GM12873 (cell line): ENCODE measurements at regions not wholly inside any gene's neighbourhood (a gene's known extent, or its start where the extent isn't known, plus 50 kb on each side); places are given as distances from the start of the nearest gene placed in this dataset.

ENCODE experiments used
- TF ChIP-seq, protein P1 (sequence below): IDR thresholded peaks from 2 replicates; pipeline ENCODE4 v1.5.1; 2012; ENCODE audit warnings: low read depth, mild to moderate bottlenecking, moderate library complexity, low read length, control low read depth; ENCODE audit not compliant: insufficient read depth; ENCODE audit errors: missing control alignments

DNA sequence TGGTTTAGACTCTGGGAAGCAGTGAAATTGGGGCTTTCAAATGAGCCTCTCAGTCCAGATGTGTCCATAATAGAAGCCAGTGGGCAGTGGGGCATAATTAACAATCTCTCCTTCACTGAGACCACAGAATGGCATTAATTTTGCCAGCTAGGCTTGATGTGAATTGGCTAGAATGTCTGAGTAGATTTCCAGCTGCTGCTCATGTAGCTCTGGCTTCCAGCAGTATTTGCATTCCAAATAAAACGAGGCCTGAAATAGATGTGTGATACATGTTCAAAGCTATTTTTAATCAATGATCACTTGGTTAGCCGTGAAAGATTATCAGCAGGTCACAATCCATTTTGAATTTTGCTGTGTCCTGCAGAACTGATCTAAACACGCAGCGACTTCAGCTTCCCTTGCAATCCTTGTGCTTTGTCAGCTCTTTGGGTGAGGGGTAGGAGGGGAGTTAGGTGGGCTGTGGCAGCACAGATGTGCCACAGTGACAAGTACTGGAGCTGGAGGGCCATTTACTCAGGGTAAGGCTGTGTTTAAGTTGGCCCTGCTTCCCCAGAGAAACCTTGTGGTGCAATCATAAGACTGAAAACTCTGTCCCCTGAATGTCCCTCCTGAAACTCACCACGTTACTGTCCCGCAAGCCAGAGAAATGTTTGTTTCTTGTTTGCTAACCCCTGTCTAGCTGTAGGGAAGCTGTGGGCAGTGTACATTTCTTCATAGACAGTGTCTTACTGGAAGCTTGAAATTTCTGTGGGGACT, 56.9 kb upstream of the TMEM178A start:
- TF ChIP-seq, protein P1, sequence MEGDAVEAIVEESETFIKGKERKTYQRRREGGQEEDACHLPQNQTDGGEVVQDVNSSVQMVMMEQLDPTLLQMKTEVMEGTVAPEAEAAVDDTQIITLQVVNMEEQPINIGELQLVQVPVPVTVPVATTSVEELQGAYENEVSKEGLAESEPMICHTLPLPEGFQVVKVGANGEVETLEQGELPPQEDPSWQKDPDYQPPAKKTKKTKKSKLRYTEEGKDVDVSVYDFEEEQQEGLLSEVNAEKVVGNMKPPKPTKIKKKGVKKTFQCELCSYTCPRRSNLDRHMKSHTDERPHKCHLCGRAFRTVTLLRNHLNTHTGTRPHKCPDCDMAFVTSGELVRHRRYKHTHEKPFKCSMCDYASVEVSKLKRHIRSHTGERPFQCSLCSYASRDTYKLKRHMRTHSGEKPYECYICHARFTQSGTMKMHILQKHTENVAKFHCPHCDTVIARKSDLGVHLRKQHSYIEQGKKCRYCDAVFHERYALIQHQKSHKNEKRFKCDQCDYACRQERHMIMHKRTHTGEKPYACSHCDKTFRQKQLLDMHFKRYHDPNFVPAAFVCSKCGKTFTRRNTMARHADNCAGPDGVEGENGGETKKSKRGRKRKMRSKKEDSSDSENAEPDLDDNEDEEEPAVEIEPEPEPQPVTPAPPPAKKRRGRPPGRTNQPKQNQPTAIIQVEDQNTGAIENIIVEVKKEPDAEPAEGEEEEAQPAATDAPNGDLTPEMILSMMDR = no peak

DNA sequence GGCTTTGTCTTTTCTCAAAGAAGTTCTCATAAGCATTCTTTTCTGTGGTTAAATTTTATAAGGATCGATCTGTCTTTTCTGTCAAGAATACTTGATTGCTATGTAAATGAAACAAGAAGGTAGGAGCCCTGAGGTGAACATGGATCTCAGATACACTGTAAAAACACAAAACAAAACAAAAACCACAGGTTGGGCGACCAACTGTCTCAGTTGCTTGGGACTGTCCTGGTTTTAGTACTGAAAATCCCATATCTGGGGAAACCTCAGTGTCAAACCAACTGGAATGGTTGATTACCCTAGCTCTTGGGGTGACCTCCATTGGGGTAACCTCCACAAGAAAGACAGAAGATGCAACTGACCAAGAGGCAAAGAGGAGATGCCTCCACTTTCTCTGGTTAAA, 55.8 kb upstream of the TMEM178A start:
- TF ChIP-seq, protein P1 = no peak

DNA sequence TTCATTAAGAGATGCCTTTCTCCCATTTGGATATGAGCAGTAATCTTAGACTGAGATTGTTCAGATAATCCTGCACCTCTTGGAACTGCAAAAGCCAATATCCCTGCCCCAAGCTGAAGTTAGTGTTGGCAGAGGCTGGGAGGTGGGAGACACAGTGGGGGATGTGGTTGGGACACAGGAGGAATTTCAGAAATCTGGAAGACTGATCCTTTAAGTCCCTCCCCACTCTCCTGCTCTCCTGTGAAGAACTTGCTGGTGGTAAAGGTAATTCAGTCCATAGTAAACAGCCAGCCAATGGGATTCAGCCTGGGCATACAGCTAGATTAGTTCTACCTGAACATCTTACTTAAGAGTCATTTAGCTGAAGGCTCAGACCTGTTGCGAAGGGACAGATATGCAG, 50.0 kb upstream of the TMEM178A start:
- TF ChIP-seq, protein P1 = no peak
